Hepatocyte (in vitro differentiated cells): ENCODE measurements at regions not wholly inside any gene's neighbourhood (a gene's known extent, or its start where the extent isn't known, plus 50 kb on each side); places are given as distances from the start of the nearest gene placed in this dataset.

Experiments used
- DNase-seq: peaks from one replicate; pipeline ENCODE4 v3.0.0-alpha.2; 2016; ENCODE audit warnings: low spot score
- H2AFZ ChIP-seq: fragments of 200-600 bp; sonication (generic); 2 replicates; pipeline ENCODE4 v1.6.0; 2016; ENCODE audit warnings: antibody characterized with exemption, mild to moderate bottlenecking
- H3K27ac ChIP-seq: fragments of 200-600 bp; sonication (generic); 2 replicates; pipeline ENCODE4 v1.5.1; 2016; ENCODE audit warnings: mild to moderate bottlenecking
- H3K27me3 ChIP-seq: fragments of 200-600 bp; sonication (generic); 2 replicates; pipeline ENCODE4 v1.6.1; 2016
- H3K36me3 ChIP-seq: fragments of 200-600 bp; sonication (generic); replicated peaks from 2 replicates; pipeline ENCODE4 v1.5.1; 2016; ENCODE audit warnings: low read depth; ENCODE audit not compliant: insufficient read depth
- H3K4me1 ChIP-seq: fragments of 200-600 bp; sonication (generic); 2 replicates; pipeline ENCODE4 v1.5.1; 2016; ENCODE audit warnings: mild to moderate bottlenecking, moderate library complexity; ENCODE audit not compliant: insufficient read depth
- H3K4me2 ChIP-seq: fragments of 200-600 bp; sonication (generic); 2 replicates; pipeline ENCODE4 v1.6.0; 2016
- H3K4me3 ChIP-seq: fragments of 200-600 bp; sonication (generic); 2 replicates; pipeline ENCODE4 v1.5.1; 2016; ENCODE audit warnings: mild to moderate bottlenecking
- H3K79me2 ChIP-seq: fragments of 200-600 bp; sonication (generic); 2 replicates; pipeline ENCODE4 v1.6.0; 2017; ENCODE audit warnings: mild to moderate bottlenecking
- H3K9me2 ChIP-seq: fragments of 200-600 bp; sonication (generic); replicated peaks from 2 replicates; pipeline ENCODE4 v1.6.0; 2017; ENCODE audit warnings: mild to moderate bottlenecking; ENCODE audit not compliant: insufficient read depth
- H3K9me3 ChIP-seq: fragments of 200-600 bp; sonication (generic); 2 replicates; pipeline ENCODE4 v1.5.1; 2016; ENCODE audit warnings: low read depth, mild to moderate bottlenecking
- H4K20me1 ChIP-seq: fragments of 200-600 bp; sonication (generic); 2 replicates; pipeline ENCODE4 v1.6.0; 2016; ENCODE audit warnings: mild to moderate bottlenecking; ENCODE audit not compliant: insufficient read depth, poor library complexity, severe bottlenecking
- EZH2 ChIP-seq: fragments of 200-600 bp; sonication (generic); IDR thresholded peaks from 2 replicates; pipeline ENCODE4 v1.6.1; 2016; ENCODE audit warnings: antibody characterized with exemption, mild to moderate bottlenecking, borderline replicate concordance
- EZH2phosphoT487 ChIP-seq: fragments of 200-600 bp; sonication (generic); IDR thresholded peaks from one replicate; pipeline ENCODE4 v1.6.1; 2018; ENCODE audit warnings: antibody characterized with exemption, mild to moderate bottlenecking, low read depth, moderate library complexity; ENCODE audit not compliant: unreplicated experiment, severe bottlenecking
- WGBS: methylation state at CpG from one replicate; pipeline ENCODE4 v1.1.6; 2016; ENCODE audit warnings: low lambda C conversion rate; ENCODE audit errors: missing lambda C conversion rate; 5-methylcytosine and 5-hydroxymethylcytosine counted together
- TF ChIP-seq, protein P1 (sequence below): fragments of 200-600 bp; sonication (generic); IDR thresholded peaks from 2 replicates; pipeline ENCODE4 v1.5.1; 2016; ENCODE audit warnings: antibody characterized with exemption, mild to moderate bottlenecking; ENCODE audit not compliant: poor library complexity

DNA sequence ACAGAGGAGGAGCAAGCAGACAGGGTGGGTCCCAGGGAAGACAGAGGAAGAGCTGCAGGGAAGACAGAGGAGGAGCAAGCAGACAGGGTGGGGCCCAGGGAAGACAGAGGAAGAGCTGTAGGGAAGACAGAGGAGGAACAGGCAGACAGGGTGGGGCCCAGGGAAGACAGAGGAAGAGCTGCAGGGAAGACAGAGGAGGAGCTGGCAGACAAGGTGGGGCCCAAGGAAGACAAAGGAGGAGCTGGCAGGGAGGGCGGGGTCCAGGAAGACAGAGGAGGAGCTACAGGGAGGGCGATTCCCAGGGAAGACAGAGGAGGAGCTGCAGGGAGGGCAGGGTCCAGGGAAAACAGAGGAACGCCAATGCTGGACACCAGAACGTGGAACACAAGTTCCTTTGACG is 66.5 kb downstream of the PLXNA1 start:
- H3K4me1 ChIP-seq = no peaks in the 10 kb centered on the region
- no peaks in the 10 kb centered on the region for H3K9me2 ChIP-seq
- H3K9me3 ChIP-seq = no peaks in the 10 kb centered on the region
- H3K4me3 ChIP-seq = no peak overlapping the region
- TF ChIP-seq EZH2phosphoT487 (no peak), EZH2 (no peak)
- TF ChIP-seq, protein P1, sequence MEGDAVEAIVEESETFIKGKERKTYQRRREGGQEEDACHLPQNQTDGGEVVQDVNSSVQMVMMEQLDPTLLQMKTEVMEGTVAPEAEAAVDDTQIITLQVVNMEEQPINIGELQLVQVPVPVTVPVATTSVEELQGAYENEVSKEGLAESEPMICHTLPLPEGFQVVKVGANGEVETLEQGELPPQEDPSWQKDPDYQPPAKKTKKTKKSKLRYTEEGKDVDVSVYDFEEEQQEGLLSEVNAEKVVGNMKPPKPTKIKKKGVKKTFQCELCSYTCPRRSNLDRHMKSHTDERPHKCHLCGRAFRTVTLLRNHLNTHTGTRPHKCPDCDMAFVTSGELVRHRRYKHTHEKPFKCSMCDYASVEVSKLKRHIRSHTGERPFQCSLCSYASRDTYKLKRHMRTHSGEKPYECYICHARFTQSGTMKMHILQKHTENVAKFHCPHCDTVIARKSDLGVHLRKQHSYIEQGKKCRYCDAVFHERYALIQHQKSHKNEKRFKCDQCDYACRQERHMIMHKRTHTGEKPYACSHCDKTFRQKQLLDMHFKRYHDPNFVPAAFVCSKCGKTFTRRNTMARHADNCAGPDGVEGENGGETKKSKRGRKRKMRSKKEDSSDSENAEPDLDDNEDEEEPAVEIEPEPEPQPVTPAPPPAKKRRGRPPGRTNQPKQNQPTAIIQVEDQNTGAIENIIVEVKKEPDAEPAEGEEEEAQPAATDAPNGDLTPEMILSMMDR = no peak
- H3K27me3 ChIP-seq = no peaks in the 10 kb centered on the region
- WGBS = 98% methylated on average over 3 of the region's 5 CpGs
- no peak overlapping the region for H2AFZ ChIP-seq
- no peaks in the 10 kb centered on the region for H3K36me3 ChIP-seq
- no peak for DNase-seq
- no peaks in the 10 kb centered on the region for H3K79me2 ChIP-seq
- H4K20me1 ChIP-seq = no peaks in the 10 kb centered on the region
- no peak overlapping the region for H3K4me2 ChIP-seq
- H3K27ac ChIP-seq = no peak overlapping the region

GRCh38 chr3:127050733-127051132 is 67.8 kb downstream of the PLXNA1 start:
- H3K27me3 ChIP-seq = no peaks in the 10 kb centered on the region
- H4K20me1 ChIP-seq = no peaks in the 10 kb centered on the region
- no peak overlapping the region for H3K4me3 ChIP-seq
- H3K36me3 ChIP-seq = no peaks in the 10 kb centered on the region
- H3K27ac ChIP-seq = no peak overlapping the region
- H2AFZ ChIP-seq = no peak overlapping the region
- no peaks in the 10 kb centered on the region for H3K9me3 ChIP-seq
- H3K4me1 ChIP-seq = no peaks in the 10 kb centered on the region
- WGBS = 73% methylated on average over 7 of the region's 7 CpGs
- TF ChIP-seq EZH2phosphoT487 (no peak), EZH2 (no peak)
- TF ChIP-seq, protein P1 = no peak
- H3K9me2 ChIP-seq = no peaks in the 10 kb centered on the region
- H3K79me2 ChIP-seq = no peaks in the 10 kb centered on the region
- H3K4me2 ChIP-seq = no peak overlapping the region
- no peak for DNase-seq

- Histone ChIP-seq H3K27ac (no peak overlapping the region), H3K4me2 (no peak overlapping the region), H3K36me3 (no peaks in the 10 kb centered on the region), H3K9me2 (no peaks in the 10 kb centered on the region), H2AFZ (no peak overlapping the region), H3K27me3 (no peaks in the 10 kb centered on the region), H3K79me2 (no peaks in the 10 kb centered on the region), H4K20me1 (no peaks in the 10 kb centered on the region), H3K4me1 (no peaks in the 10 kb centered on the region), H3K4me3 (no peak overlapping the region), H3K9me3 (no peaks in the 10 kb centered on the region)
- TF ChIP-seq EZH2phosphoT487 (no peak), EZH2 (no peak)
- TF ChIP-seq, protein P1 = no peak
- WGBS = 86% methylated on average over 15 of the region's 15 CpGs
- no peak for DNase-seq
Measured at GRCh38 chr3:127052121-127052561, 69.2 kb downstream of the PLXNA1 start.

DNA sequence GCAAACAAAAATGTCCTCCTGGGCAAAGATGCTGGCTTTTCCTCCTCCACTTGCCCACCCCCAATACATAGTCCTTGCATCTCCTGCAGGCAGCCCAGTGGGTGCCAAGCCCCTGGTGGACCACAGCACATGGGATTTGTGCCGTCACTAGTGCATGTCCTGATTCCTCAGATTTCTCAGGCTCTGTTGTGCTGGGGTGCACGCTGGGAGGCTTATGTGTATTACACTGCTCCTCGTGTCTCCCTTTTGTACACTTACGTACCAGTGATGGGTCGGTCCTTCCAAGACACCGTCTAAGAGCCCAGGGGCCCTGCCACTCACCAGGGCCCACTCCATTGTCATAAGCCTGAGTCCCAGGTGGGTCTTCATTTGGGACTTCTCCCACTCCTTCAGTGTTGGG is 70.1 kb downstream of the PLXNA1 start:
- Histone ChIP-seq H3K79me2 (no peaks in the 10 kb centered on the region), H3K9me2 (no peaks in the 10 kb centered on the region), H3K27me3 (no peaks in the 10 kb centered on the region), H4K20me1 (no peaks in the 10 kb centered on the region), H3K4me1 (no peaks in the 10 kb centered on the region), H3K27ac (no peak overlapping the region), H3K4me2 (no peak overlapping the region), H3K36me3 (no peaks in the 10 kb centered on the region), H3K4me3 (no peak overlapping the region), H3K9me3 (no peaks in the 10 kb centered on the region), H2AFZ (no peak overlapping the region)
- no peak for DNase-seq
- TF ChIP-seq EZH2 (no peak), EZH2phosphoT487 (no peak)
- TF ChIP-seq, protein P1 = no peak
- 95% methylated on average over 6 of the region's 6 CpGs for WGBS
